ENCODE measurements at regions not wholly inside any gene's neighbourhood (a gene's known extent, or its start where the extent isn't known, plus 50 kb on each side); places are given as distances from the start of the nearest gene placed in this dataset.

DNA sequence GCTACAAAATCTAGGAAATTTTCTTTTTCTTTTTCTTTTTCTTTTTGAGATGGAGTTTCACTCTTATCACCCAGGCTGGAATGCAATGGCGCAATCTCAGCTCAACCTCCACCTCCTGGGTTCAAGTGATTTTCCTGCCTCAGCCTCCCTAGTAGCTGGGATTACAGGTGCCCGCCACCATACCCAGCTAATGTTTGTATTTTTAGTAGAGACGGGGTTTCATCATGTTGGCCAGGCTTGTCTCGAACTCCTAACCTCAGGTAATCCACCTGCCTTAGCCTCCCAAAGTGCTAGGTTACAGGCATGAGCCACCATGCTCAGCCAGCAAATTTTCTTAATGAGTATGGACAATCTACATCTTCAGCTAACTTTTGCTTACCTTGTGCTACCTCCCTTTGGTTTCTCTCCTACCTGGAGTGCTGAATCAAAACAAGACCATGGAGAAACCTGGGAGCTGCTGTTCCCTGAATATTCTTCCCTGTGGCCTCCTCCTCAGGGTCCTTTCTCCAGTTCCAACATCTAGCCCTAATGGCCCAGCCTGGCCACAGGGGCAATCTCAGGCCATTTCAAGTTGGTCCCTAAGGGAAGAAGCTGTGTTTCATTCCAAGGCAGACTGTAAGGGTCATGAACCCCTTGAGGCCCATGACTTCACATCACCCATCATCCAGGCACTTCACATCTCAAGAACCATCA lies 74.6 kb upstream of the EGLN3 start:
- DNase-seq (ENCODE audit: extremely low read depth in 1 of 2, low read depth in 1 of 2), result no peak

DNA sequence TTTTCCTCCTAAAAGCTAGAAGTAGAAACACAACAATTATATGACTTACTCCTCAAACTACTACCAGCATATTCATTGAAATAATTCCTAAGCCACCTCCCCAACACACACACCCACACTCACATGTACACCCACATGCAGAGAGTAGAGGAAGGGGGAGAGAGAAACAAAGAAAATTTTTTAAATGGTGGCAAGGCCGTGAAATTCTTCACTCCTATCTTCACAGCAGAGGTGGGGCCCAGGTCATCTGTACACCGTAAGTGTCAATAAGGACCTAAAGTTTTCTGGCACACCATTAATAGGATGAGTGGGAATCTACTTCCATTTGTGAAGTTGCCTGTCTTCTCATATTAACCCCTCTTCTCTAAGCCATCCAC lies 73.9 kb upstream of the EGLN3 start:
- DNase-seq (ENCODE audit: extremely low read depth in 1 of 2, low read depth in 1 of 2), result no peak

DNA sequence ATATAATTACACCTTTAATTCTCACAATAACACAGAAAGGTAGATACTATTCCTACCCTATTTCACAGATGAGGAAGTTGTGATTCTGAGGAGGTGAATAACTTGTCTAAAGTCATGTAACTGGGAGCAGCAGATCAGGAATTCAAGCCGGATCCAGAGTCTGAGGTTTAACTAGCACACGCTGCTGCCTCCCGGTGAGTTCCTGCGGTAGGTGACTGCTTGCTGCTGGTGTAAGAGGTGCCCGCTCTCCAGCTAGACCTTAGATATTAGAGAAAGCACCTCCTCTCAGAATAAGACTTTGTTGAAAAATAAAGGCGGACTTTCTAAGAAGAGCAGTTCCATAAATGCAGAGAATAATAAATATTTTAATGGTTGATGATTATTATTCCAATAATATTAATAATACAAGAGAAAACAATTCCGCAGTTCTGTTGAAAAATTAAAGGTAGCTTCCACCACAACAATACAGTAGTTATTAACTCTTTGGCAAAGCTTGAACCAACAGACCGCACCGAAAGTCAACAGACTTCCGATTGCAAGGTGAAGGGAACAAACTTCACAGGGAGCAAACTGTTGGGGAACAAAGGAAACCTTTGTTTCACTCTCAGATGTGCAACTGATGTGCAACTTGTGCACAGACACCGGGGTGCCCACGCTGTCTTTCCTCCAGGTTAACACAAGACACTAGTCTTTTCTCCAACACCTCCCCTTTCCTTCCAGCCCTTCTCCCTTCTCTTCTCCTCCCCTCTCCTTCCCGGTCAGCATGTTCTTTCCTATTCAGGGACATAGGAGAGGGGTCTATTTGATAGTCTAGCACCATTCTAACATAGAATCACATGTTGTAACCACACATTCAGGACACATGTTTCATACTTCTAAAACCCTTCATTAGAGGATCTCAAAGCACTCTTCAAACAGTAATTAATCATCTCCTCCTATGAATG lies 73.2 kb upstream of the EGLN3 start:
- DNase-seq (ENCODE audit: extremely low read depth in 1 of 2, low read depth in 1 of 2), result no peak

GRCh38 chr14:34021096-34021495 lies 70.2 kb upstream of the EGLN3 start:
- DNase-seq (ENCODE audit: extremely low read depth in 1 of 2, low read depth in 1 of 2), result no peak

DNA sequence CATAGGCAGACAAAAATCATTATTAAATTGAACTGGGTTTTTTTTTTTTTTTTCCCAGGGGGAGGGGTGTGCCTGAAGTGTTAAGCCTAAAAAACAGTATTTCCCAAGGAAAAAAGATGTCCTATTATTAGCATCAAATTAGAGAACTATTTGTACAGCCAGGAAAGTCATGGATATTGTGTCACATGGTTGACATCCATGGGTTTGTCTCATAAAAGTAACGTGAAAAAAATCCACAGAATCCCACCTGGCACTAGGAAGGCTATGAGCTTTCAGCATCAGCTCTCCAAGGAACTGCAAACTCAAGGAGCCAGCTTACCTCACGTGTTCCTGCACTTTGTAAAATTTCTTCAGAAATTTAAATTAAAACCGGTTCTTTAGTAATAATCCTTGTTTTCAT lies 69.1 kb upstream of the EGLN3 start:
- no peak for DNase-seq (ENCODE audit: extremely low read depth in 1 of 2, low read depth in 1 of 2)

DNA sequence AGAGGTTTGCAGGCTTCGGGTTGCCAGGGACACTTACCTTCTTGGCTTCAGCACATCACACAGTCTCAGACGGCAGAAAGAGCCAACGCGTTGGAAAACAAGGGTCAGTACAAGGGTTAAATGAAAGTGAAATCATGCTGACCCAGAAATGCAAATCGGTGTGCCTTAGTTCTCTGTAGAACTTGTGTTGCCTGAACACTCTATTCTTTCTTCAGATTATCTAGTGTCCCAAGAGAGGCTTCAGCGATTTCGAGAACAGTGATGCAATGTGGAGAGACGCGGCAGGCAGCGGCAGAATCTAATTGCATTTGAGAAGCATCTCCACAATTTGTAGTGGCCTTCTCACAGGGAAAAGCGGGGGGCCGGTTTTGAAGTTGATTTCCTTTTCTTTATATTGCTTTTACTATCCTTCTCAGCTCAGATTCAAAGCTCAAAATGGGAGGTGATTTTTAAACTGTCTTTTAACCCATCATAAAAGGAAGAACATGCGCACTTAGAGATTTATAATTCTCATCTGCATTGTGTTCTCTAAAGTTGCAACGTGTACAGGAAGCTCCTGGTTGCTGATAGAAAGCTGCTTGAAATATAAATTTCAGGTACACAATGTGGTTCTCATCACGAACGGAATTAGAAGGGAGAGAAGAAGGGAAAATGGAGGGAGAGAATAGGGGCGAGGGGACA lies 67.8 kb upstream of the EGLN3 start:
- no peak for DNase-seq (ENCODE audit: extremely low read depth in 1 of 2, low read depth in 1 of 2)

- DNase-seq (ENCODE audit: extremely low read depth in 1 of 2, low read depth in 1 of 2), result no peak
Observed at GRCh38 chr14:34018125-34018524, 67.3 kb upstream of the EGLN3 start.

DNA sequence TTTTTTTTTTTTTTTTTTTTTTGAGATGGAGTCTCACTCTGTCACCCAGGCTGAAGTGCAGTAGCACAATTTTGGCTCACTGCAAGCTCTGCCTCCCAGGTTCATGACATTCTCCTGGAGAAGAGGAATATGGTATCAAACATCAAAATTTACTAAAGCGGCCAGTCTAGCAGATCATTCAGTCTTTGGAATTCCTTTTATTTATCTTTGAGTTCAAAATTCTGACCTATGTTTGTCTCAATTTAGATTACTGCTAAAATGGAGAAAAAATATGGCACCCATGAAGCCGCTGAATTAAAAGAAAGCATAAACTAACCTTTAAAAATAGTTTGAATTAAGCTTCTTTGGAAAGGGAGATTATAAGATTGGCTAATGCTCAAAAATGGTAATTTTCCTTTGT lies 64.5 kb upstream of the EGLN3 start:
- no peak for DNase-seq (ENCODE audit: extremely low read depth in 1 of 2, low read depth in 1 of 2)

- no peak for DNase-seq (ENCODE audit: extremely low read depth in 1 of 2, low read depth in 1 of 2)
Observed at GRCh38 chr14:34014936-34015335, 64.1 kb upstream of the EGLN3 start.

GRCh38 chr14:34013721-34014060 lies 62.8 kb upstream of the EGLN3 start:
- DNase-seq (ENCODE audit: extremely low read depth in 1 of 2, low read depth in 1 of 2), result no peak

GRCh38 chr14:34012978-34013720 lies 62.3 kb upstream of the EGLN3 start:
- DNase-seq (ENCODE audit: extremely low read depth in 1 of 2, low read depth in 1 of 2), result no peak

DNA sequence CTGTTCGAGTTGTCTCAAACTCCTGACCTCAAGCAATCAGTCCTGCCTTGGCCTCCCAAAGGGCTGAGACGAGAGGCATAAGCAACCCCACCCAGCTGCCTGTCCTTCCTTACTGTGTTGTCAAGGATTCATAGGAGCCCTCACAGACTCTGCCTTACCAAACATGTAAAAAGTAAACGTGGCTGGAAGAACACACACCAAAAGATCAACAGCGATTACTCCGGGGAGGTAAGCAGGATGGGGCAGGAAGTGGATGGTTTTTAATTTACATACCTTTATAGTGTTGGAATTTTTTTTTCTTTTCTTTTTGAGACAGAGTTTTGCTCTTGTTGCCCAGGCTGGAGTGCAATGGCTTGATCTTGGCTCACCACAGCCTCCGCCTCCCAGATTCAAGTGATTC lies 61.5 kb upstream of the EGLN3 start:
- DNase-seq (ENCODE audit: extremely low read depth in 1 of 2, low read depth in 1 of 2), result no peak

DNA sequence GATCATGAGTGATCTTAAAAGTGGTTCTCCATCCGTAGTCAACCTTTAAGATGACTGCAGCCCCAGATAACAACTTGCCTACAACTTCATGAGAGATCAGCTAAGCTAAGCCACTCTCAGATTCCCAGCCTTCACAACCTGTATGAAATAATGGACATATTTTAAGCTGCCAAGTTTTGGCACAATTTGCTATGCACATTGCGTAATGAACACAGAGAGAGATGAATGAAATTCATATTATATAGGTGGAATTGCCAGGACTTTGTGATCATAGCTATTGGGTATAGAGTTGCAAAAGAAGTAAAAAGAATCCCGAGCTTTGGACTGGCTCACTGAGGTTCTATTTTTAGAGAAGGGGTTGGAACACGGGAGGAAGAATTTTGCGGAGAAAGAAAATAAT lies 59.1 kb upstream of the EGLN3 start:
- DNase-seq (ENCODE audit: extremely low read depth in 1 of 2, low read depth in 1 of 2), result no peak

DNA sequence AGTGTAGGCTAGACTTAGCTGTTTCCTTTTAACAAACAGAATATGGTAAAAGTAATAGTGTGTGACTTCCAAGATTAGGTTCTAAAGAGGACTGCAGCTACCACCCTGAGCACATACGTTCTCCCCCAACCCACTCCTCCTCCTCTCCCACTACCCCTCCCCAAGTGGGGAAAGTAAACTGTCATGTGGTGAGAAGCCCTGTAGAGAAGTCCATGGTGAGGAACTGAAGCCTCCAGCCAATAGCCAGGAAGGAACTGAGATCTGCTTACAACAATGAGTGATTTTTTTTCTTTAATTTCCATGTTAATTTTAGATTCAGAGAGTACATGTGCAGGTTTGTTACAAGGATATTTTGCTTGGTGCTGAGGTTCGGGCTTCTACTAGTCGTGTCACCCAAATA lies 57.0 kb upstream of the EGLN3 start:
- no peak for DNase-seq (ENCODE audit: extremely low read depth in 1 of 2, low read depth in 1 of 2)

GRCh38 chr14:34005901-34006300 lies 55.0 kb upstream of the EGLN3 start:
- DNase-seq (ENCODE audit: extremely low read depth in 1 of 2, low read depth in 1 of 2), result no peak

- DNase-seq (ENCODE audit: extremely low read depth in 1 of 2, low read depth in 1 of 2), result no peak
Observed at GRCh38 chr14:34004881-34005280, 54.0 kb upstream of the EGLN3 start.

GRCh38 chr14:34003691-34004090 lies 52.8 kb upstream of the EGLN3 start:
- no peak for DNase-seq (ENCODE audit: extremely low read depth in 1 of 2, low read depth in 1 of 2)

- no peak for DNase-seq (ENCODE audit: extremely low read depth in 1 of 2, low read depth in 1 of 2)
Observed at GRCh38 chr14:34003082-34003668, 52.3 kb upstream of the EGLN3 start.
